OCI-LY1 (cell line): ENCODE measurements at regions not wholly inside any gene's neighbourhood (a gene's known extent, or its start where the extent isn't known, plus 50 kb on each side); places are given as distances from the start of the nearest gene placed in this dataset.

Source experiments
- EZH2 ChIP-seq: fragments of 200-600 bp; sonication (generic), shearing (Covaris generic); IDR thresholded peaks from 2 replicates; pipeline ENCODE4 v1.8.0; 2017; ENCODE audit warnings: borderline replicate concordance, mixed run types, mild to moderate bottlenecking, antibody characterized with exemption, low read length, moderate library complexity, mixed read lengths
- TF ChIP-seq, protein P1 (sequence below): fragments of 200-600 bp; sonication (generic), shearing (Covaris generic); IDR thresholded peaks from 2 replicates; pipeline ENCODE4 v1.5.1; 2017; ENCODE audit warnings: mild to moderate bottlenecking, antibody characterized with exemption, low read length, moderate library complexity, mixed read lengths

DNA sequence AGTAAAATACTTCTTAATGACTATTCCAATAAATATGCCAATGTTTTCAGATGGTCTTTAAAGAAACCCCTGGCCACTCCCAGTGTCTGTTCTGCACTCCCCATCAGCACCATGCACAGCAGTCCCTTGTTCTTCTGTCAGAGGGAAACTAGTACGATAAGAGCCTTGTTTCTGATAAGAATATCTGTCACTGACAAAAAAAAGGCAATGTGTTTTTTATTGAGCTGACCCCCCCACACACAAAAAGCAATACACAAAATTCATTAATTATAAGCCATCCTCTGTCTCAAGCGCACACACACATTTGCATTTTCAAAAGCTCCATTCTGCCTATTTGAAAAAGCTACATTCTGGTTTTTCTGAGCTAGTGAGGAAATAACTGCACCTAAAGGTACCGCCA lies 119.1 kb downstream of the ENC1 start:
- TF ChIP-seq, protein P1, sequence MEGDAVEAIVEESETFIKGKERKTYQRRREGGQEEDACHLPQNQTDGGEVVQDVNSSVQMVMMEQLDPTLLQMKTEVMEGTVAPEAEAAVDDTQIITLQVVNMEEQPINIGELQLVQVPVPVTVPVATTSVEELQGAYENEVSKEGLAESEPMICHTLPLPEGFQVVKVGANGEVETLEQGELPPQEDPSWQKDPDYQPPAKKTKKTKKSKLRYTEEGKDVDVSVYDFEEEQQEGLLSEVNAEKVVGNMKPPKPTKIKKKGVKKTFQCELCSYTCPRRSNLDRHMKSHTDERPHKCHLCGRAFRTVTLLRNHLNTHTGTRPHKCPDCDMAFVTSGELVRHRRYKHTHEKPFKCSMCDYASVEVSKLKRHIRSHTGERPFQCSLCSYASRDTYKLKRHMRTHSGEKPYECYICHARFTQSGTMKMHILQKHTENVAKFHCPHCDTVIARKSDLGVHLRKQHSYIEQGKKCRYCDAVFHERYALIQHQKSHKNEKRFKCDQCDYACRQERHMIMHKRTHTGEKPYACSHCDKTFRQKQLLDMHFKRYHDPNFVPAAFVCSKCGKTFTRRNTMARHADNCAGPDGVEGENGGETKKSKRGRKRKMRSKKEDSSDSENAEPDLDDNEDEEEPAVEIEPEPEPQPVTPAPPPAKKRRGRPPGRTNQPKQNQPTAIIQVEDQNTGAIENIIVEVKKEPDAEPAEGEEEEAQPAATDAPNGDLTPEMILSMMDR: no peak
- no peak for TF ChIP-seq EZH2
